ENCODE measurements at regions not wholly inside any gene's neighbourhood (a gene's known extent, or its start where the extent isn't known, plus 50 kb on each side); places are given as distances from the start of the nearest gene placed in this dataset.

DNA sequence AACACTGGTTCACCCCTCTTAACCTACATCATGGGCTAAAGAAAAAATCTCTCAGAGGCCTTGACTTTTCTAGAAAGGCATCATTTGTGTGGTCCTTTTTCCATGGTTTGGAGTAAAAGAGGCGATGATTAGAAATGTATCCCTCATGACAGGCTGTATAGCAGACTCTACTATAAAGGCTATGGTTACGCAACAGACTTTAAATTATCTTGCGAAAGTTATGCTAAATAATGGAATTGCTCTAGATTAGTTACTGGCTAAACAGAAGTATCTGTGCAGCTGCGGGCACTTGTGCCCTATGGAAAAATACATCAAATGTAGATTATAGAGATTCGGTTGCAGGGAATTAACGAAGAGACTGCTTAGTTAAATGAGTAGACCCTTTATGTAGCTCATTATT, 101.6 kb downstream of the TMEM47 start:
- H3K4me1 Mint-ChIP-seq = peaks cover 46% of the 10 kb centered on the region

GRCh38 chrX:34546366-34546765, 110.7 kb downstream of the TMEM47 start:
- no peak overlapping the region for H3K4me3 Mint-ChIP-seq
- no peak overlapping the region for H3K27ac Mint-ChIP-seq
- TF ChIP-seq, protein P1, sequence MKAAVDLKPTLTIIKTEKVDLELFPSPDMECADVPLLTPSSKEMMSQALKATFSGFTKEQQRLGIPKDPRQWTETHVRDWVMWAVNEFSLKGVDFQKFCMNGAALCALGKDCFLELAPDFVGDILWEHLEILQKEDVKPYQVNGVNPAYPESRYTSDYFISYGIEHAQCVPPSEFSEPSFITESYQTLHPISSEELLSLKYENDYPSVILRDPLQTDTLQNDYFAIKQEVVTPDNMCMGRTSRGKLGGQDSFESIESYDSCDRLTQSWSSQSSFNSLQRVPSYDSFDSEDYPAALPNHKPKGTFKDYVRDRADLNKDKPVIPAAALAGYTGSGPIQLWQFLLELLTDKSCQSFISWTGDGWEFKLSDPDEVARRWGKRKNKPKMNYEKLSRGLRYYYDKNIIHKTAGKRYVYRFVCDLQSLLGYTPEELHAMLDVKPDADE (IDR thresholded peaks at IDR 0.05) = no peak
- TF ChIP-seq JUNB (IDR thresholded peaks at IDR 0.05; ENCODE audit: unreplicated experiment) (no peak), REST (IDR thresholded peaks at IDR 0.05; ENCODE audit: unreplicated experiment) (no peak), POLR2AphosphoS5 (IDR thresholded peaks at IDR 0.05; ENCODE audit: low read depth) (no peak), CREB1 (CRISPR knock-in tag; IDR thresholded peaks at IDR 0.05; ENCODE audit: low read depth) (no peak)

More for the DNA sequence above, 101.6 kb downstream of the TMEM47 start:
- DNase-seq (ENCODE audit: low spot score) (no peak), ATAC-seq (no peak)
- Histone ChIP-seq H3K27me3 (ENCODE audit: insufficient read depth) (peaks cover 12% of the 10 kb centered on the region; the same call in 1 of the 2 replicates), H3F3A (replicated peaks; ENCODE audit: low read depth) (peaks cover 5% of the 10 kb centered on the region), H4K20me1 (replicated peaks; ENCODE audit: insufficient read depth) (no peaks in the 10 kb centered on the region), H3K36me3 (ENCODE audit: insufficient read depth) (no peaks in the 10 kb centered on the region), H3K4me2 (no peak overlapping the region), H3K4me3 (no peak overlapping the region), H3K79me2 (replicated peaks; ENCODE audit: insufficient read depth) (no peaks in the 10 kb centered on the region), H3K27ac (ENCODE audit: low read depth) (no peak overlapping the region), H3K4me1 (ENCODE audit: insufficient read depth) (peaks cover 46% of the 10 kb centered on the region), H2AFZ (no peak overlapping the region), H3K9me2 (ENCODE audit: insufficient read depth) (no peaks in the 10 kb centered on the region)
- H3K9me3 Mint-ChIP-seq = no peaks in the 10 kb centered on the region
- peaks cover 9% of the 10 kb centered on the region for H3K27me3 Mint-ChIP-seq (ENCODE audit: insufficient read depth, low read depth, poor library complexity)
- H3K36me3 Mint-ChIP-seq (ENCODE audit: low read depth) = peaks cover 6% of the 10 kb centered on the region; the same call in 1 of the 3 replicates
- TF ChIP-seq CTCF (conservative IDR thresholded peaks at IDR 0.05; ENCODE audit: low read depth in 2 of 2) (no peak), POLR2AphosphoS5 (IDR thresholded peaks at IDR 0.05; ENCODE audit: low read depth) (no peak), EZH2phosphoT487 (IDR thresholded peaks at IDR 0.05; ENCODE audit: unreplicated experiment) (no peak)
- no peak overlapping the region for H3K27ac Mint-ChIP-seq
- no peak overlapping the region for H3K4me3 Mint-ChIP-seq

More at GRCh38 chrX:34546366-34546765, 110.7 kb downstream of the TMEM47 start:
- no peaks in the 10 kb centered on the region for H3K27me3 Mint-ChIP-seq (ENCODE audit: insufficient read depth, low read depth, poor library complexity)
- H3K27me3 ChIP-seq (ENCODE audit: insufficient read depth) = no peaks in the 10 kb centered on the region
- H3K9me2 ChIP-seq (ENCODE audit: insufficient read depth) = no peaks in the 10 kb centered on the region
- DNase-seq (ENCODE audit: low spot score) (no peak), ATAC-seq (no peak)
- H3K4me1 ChIP-seq (ENCODE audit: insufficient read depth) = peaks cover 2% of the 10 kb centered on the region; the same call in 1 of the 2 replicates
- no peak overlapping the region for H3K27ac ChIP-seq (ENCODE audit: low read depth)
- no peaks in the 10 kb centered on the region for H3K36me3 Mint-ChIP-seq (ENCODE audit: low read depth)
- H3K36me3 ChIP-seq (ENCODE audit: insufficient read depth) = no peaks in the 10 kb centered on the region
- H3K79me2 ChIP-seq (replicated peaks; ENCODE audit: insufficient read depth) = no peaks in the 10 kb centered on the region
- H3F3A ChIP-seq (replicated peaks; ENCODE audit: low read depth) = no peaks in the 10 kb centered on the region
- H3K4me3 ChIP-seq = no peak overlapping the region
- H3K4me1 Mint-ChIP-seq = peaks cover 1% of the 10 kb centered on the region; the same call in 2 of the 3 replicates
- no peak overlapping the region for H3K4me2 ChIP-seq
- H3K9me3 Mint-ChIP-seq = no peaks in the 10 kb centered on the region
- H2AFZ ChIP-seq = no peak overlapping the region
- no peaks in the 10 kb centered on the region for H4K20me1 ChIP-seq (replicated peaks; ENCODE audit: insufficient read depth)

Data from GM23338 (cell line).